ENCODE measurements at regions not wholly inside any gene's neighbourhood (a gene's known extent, or its start where the extent isn't known, plus 50 kb on each side); places are given as distances from the start of the nearest gene placed in this dataset.
"Not testable (repeated sequence)": the region's sequence is repeated elsewhere in the genome, so short reads cannot be mapped to it uniquely, and the experiment has no call there.

- no peak for DNase-seq (ENCODE audit: low read depth)
Measured at GRCh38 chr3:14252321-14253021, 73.9 kb downstream of the LSM3 start.

- DNase-seq (ENCODE audit: low read depth), result no peak
Measured at GRCh38 chr3:14253022-14253706, 74.5 kb downstream of the LSM3 start.

GRCh38 chr3:14253707-14254382, 75.2 kb downstream of the LSM3 start:
- DNase-seq (ENCODE audit: low read depth), result no peak

- no peak for DNase-seq (ENCODE audit: low read depth)
Measured at GRCh38 chr3:14254812-14255702, 76.4 kb downstream of the LSM3 start.

- DNase-seq (ENCODE audit: low read depth), result no peak
Measured at GRCh38 chr3:14256046-14256445, 77.4 kb downstream of the LSM3 start.

GRCh38 chr3:14256561-14257342, 78.1 kb downstream of the LSM3 start:
- DNase-seq (ENCODE audit: low read depth), result no peak

- no peak for DNase-seq (ENCODE audit: low read depth)
Measured at GRCh38 chr3:14258906-14259904, 80.6 kb downstream of the LSM3 start.

- DNase-seq (ENCODE audit: low read depth), result no peak
Measured at GRCh38 chr3:14260463-14260862, 81.8 kb downstream of the LSM3 start.

GRCh38 chr3:14261229-14261628, 82.6 kb downstream of the LSM3 start:
- DNase-seq (ENCODE audit: low read depth), result peak; percentile 47

- no peak for DNase-seq (ENCODE audit: low read depth)
Measured at GRCh38 chr3:14262212-14262611, 83.6 kb downstream of the LSM3 start.

GRCh38 chr3:14262867-14263266, 84.2 kb downstream of the LSM3 start:
- DNase-seq (ENCODE audit: low read depth), result no peak

- DNase-seq (ENCODE audit: low read depth), result no peak
Measured at GRCh38 chr3:14263317-14264005, 84.8 kb downstream of the LSM3 start.

- DNase-seq (ENCODE audit: low read depth), result no peak
Measured at GRCh38 chr3:14265246-14265962, 86.8 kb downstream of the LSM3 start.

GRCh38 chr3:14266361-14266760, 87.7 kb downstream of the LSM3 start:
- DNase-seq (ENCODE audit: low read depth), result no peak

- DNase-seq (ENCODE audit: low read depth), result no peak
Measured at GRCh38 chr3:14267976-14268375, 89.4 kb downstream of the LSM3 start.

GRCh38 chr3:14268897-14269296, 90.3 kb downstream of the LSM3 start:
- no peak for DNase-seq (ENCODE audit: low read depth)

GRCh38 chr3:14272041-14272958, 93.7 kb downstream of the LSM3 start:
- not testable (repeated sequence) for DNase-seq (ENCODE audit: low read depth)

All from stimulated activated CD8-positive, alpha-beta memory T cell treated with anti-CD3 and anti-CD28 coated beads, Interleukin-12 subunit alpha, Interleukin-12 subunit beta, amount 100 ng/mL, for 4 hours (primary cell).